Tibial artery (tissue), 4 donors: ENCODE measurements at regions not wholly inside any gene's neighbourhood (a gene's known extent, or its start where the extent isn't known, plus 50 kb on each side); places are given as distances from the start of the nearest gene placed in this dataset.

Experiments used
- DNase-seq, 2 donors: peaks; one replicate each; pipeline ENCODE4 v3.0.0-alpha.2; 2019
- H3K27ac ChIP-seq, 2 donors: fragments of 200-600 bp; sonication (generic) in 1 of 2; 1 replicate in 1 of 2; 2 replicates in 1 of 2; pipeline ENCODE4 v1.5.1; 2018 to 2019; ENCODE audit warnings: mild to moderate bottlenecking in 1 of 2
- H3K27me3 ChIP-seq, 2 donors: fragments of 200-600 bp; sonication (generic) in 1 of 2; one replicate each; pipeline versions ENCODE4 v1.5.1 to v1.6.0; 2016 to 2019
- H3K36me3 ChIP-seq, 3 donors: fragments of 200-600 bp; sonication (generic) in 2 of 3; one replicate each; pipeline ENCODE4 v1.5.1; 2016 to 2019; ENCODE audit warnings: mild to moderate bottlenecking in 2 of 3
- H3K4me1 ChIP-seq, 4 donors: fragments of 200-600 bp; sonication (generic) in 2 of 4; 1 replicate in 3 of 4; 2 replicates in 1 of 4; pipeline ENCODE4 v1.5.1; 2016 to 2019
- H3K4me3 ChIP-seq, 2 donors: fragments of 200-600 bp; sonication (generic) in 1 of 2; 1 replicate in 1 of 2; 2 replicates in 1 of 2; pipeline ENCODE4 v1.5.1; 2018 to 2019; ENCODE audit warnings: mild to moderate bottlenecking in 2 of 2
- H3K9me3 ChIP-seq, 3 donors: fragments of 200-600 bp; sonication (generic) in 1 of 3; one replicate each; pipeline ENCODE4 v1.5.1; 2016 to 2019
- intact Hi-C: fragments of 100-400 bp; cut with DNase I; formaldehyde crosslinking; loops from one replicate; pipeline ENCODE4 v1.15.0; 2023; ENCODE audit warnings: low total_unique reads
- TF ChIP-seq, protein P1 (sequence below), 2 experiments: fragments of 200-600 bp in 1 of 2; fragments of 450-650 bp in 1 of 2; IDR thresholded peaks; one replicate each; pipeline ENCODE4 v1.5.1; 2017 to 2019; ENCODE audit warnings: antibody characterized with exemption in 2 of 2, mild to moderate bottlenecking in 1 of 2, moderate library complexity in 1 of 2

DNA sequence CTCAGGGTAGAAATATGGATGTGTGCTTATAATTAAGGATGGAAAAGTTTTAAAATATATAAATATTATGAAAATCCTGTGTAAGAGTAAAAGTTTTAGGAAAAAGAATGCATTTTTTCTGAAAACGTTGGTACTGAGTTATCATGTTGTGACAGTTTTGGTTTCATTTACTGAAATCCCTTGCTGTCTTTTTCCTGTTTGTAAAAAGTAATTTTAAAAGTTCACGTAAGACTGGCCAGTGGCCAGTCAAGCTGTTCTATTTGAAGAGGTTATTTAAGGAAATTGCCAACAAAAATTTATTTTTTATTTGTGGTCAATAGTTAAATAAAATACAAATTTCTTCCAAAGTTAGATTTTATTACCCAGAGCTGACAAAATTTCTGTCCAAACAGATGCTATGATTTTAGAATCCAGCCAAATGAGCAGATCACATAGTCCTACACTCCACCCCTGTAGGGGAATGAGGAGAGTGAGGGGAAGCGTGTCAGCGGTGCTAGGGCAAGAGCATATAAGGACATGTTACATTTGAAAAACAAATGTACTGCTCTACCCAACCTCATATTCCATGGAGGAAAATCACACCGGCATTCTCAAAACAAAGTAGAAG lies 297.8 kb upstream of the TFPI start:
- intact Hi-C loops = no loop called here
- H3K36me3 ChIP-seq = no peaks in the 10 kb centered on the region
- TF ChIP-seq, protein P1, sequence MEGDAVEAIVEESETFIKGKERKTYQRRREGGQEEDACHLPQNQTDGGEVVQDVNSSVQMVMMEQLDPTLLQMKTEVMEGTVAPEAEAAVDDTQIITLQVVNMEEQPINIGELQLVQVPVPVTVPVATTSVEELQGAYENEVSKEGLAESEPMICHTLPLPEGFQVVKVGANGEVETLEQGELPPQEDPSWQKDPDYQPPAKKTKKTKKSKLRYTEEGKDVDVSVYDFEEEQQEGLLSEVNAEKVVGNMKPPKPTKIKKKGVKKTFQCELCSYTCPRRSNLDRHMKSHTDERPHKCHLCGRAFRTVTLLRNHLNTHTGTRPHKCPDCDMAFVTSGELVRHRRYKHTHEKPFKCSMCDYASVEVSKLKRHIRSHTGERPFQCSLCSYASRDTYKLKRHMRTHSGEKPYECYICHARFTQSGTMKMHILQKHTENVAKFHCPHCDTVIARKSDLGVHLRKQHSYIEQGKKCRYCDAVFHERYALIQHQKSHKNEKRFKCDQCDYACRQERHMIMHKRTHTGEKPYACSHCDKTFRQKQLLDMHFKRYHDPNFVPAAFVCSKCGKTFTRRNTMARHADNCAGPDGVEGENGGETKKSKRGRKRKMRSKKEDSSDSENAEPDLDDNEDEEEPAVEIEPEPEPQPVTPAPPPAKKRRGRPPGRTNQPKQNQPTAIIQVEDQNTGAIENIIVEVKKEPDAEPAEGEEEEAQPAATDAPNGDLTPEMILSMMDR (IDR thresholded peaks at IDR 0.05) = no peak
- DNase-seq = no peak
- H3K9me3 ChIP-seq = no peaks in the 10 kb centered on the region
- peak overlapping the region; percentile 2 to 19 for H3K4me3 ChIP-seq
- peaks cover 0 to 13% (median 3%) of the 10 kb centered on the region in 4 donors for H3K4me1 ChIP-seq
- H3K27ac ChIP-seq = peak overlapping the region; percentile 51 to 56
- H3K27me3 ChIP-seq = no peaks in the 10 kb centered on the region

DNA sequence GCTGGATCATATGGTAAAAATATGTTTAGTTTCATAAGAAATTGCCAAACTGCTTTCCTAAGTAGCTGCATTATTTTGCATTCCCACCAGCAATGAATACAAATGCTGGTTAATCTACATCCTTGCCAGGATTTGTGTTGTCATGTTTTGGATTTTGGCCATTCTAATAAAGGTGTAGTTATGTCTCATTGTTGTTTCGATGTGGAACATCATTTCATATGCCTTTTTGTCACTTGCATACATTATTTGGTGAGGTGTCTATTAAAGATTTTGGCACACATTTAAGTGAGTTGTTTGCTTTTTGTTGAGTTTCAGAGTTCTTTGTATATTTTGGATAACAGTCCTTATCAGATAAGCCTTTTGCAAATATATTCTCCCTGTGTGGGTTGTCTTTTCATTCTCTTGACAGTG lies 299.2 kb upstream of the TFPI start:
- H3K9me3 ChIP-seq = no peaks in the 10 kb centered on the region
- intact Hi-C loops = no loop called here
- H3K4me1 ChIP-seq = peaks cover 0 to 13% (median 3%) of the 10 kb centered on the region in 4 donors
- H3K27ac ChIP-seq = peak overlapping the region in 1 of 2 donors; percentile 51
- TF ChIP-seq, protein P1 (IDR thresholded peaks at IDR 0.05) = no peak
- H3K27me3 ChIP-seq = no peaks in the 10 kb centered on the region
- no peaks in the 10 kb centered on the region for H3K36me3 ChIP-seq
- no peak for DNase-seq
- H3K4me3 ChIP-seq = no peak overlapping the region

DNA sequence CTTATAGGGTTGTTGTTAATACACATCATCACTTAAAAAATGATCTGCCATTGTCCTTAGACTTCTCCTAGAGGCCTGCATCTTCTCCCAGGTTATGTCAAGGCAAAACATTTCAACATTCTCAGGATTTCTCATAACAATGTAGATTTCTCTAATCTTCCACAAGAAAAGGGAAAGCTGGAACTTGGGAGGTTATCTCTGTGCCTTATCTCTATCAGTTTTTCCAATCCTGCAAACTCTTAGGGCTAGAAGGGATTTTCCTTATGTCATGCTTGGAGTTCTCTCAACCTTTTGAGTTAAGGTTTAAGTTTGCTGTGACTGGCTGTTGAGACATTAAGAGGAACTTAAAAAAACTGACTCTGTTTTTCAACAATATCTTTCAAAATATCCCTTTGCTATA lies 300.6 kb upstream of the TFPI start:
- intact Hi-C loops = no loop called here
- Histone ChIP-seq H3K4me3 (no peak overlapping the region), H3K4me1 (peaks cover 0 to 13% (median 3%) of the 10 kb centered on the region in 4 donors), H3K27ac (no peak overlapping the region), H3K9me3 (no peaks in the 10 kb centered on the region), H3K27me3 (no peaks in the 10 kb centered on the region), H3K36me3 (no peaks in the 10 kb centered on the region)
- DNase-seq = no peak
- TF ChIP-seq, protein P1 (IDR thresholded peaks at IDR 0.05) = no peak

DNA sequence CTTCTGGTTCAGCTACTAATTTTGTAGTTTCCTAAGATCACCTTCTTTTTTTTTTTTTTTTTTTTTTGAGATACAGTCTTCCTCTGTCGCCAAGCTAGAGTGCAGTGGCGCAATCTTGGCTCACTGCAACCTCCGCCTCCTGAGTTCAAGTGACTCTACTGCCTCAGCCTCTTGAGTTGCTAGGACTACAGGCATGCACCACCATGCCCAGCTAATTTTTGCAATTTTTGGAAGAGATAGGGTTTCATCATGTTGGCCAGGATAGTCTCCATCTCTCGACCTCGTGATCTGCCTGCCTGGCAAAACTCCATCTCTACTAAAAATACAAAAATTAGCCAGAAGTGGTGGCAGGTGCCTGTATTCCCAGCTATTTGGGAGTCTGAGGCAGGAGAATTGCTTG lies 301.5 kb upstream of the TFPI start:
- Histone ChIP-seq H3K4me1 (peaks cover 0 to 13% (median 3%) of the 10 kb centered on the region in 4 donors), H3K27me3 (no peaks in the 10 kb centered on the region), H3K9me3 (no peaks in the 10 kb centered on the region), H3K27ac (no peak overlapping the region), H3K4me3 (no peak overlapping the region), H3K36me3 (no peaks in the 10 kb centered on the region)
- DNase-seq = no peak
- TF ChIP-seq, protein P1 (IDR thresholded peaks at IDR 0.05) = no peak
- intact Hi-C loops = no loop called here

DNA sequence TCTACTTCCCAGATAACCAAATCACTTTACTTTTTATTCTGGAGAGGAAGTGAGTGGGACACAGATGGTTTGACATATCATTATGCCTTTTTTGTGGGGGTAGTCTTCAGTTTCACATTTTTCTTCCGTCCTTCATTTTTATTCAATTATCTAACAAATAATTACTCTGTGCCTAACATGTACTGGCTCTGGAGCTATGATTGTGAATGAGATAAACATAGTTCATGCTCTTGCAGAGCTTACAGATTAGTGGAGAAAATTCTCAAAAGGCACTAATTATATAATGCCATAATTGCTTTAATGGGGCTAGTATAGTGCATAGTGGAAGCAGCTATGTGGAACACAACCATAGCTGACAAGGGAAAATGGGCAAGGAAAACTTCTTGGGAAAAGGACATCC lies 303.6 kb upstream of the TFPI start:
- DNase-seq = no peak
- Histone ChIP-seq H3K4me1 (peaks cover 0 to 17% (median 1%) of the 10 kb centered on the region in 4 donors), H3K9me3 (no peaks in the 10 kb centered on the region), H3K27ac (no peak overlapping the region), H3K4me3 (no peak overlapping the region), H3K27me3 (no peaks in the 10 kb centered on the region), H3K36me3 (no peaks in the 10 kb centered on the region)
- intact Hi-C loops = no loop called here
- TF ChIP-seq, protein P1 (IDR thresholded peaks at IDR 0.05) = no peak

DNA sequence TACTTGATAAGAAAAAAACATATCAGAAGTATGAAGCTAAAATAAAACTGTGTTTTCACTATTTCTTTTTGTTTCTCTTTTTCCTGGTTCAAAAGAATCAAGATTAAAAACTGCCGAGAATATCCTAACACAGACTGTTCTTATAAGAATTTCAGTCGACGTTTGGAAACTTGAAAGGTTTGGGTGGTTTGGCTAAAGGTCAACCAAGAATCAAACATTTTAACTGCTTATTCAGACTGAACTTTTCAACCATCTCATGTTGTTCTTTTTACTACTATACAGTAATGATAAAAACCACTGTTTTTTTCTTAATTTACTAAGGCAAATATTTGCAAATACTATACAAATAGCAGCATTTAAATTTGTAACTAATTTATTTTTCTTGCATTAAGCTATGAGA lies 308.5 kb upstream of the TFPI start:
- Histone ChIP-seq H3K9me3 (no peaks in the 10 kb centered on the region), H3K4me3 (no peak overlapping the region), H3K27ac (no peak overlapping the region), H3K36me3 (no peaks in the 10 kb centered on the region), H3K4me1 (peaks cover 0 to 14% (median 0%) of the 10 kb centered on the region in 4 donors), H3K27me3 (no peaks in the 10 kb centered on the region)
- DNase-seq = no peak
- TF ChIP-seq, protein P1 (IDR thresholded peaks at IDR 0.05) = no peak
- intact Hi-C loops = no loop called here
